Non-pigmented ciliary epithelial cell (primary cell): ENCODE measurements at regions not wholly inside any gene's neighbourhood (a gene's known extent, or its start where the extent isn't known, plus 50 kb on each side); places are given as distances from the start of the nearest gene placed in this dataset.

Experiments used
- DNase-seq: peaks from one replicate; pipeline ENCODE4 v3.0.0-alpha.2; 2010; ENCODE audit warnings: low read depth

GRCh38 chr16:72324578-72324977, 152.6 kb upstream of the PMFBP1 start:
- DNase-seq = no peak

DNA sequence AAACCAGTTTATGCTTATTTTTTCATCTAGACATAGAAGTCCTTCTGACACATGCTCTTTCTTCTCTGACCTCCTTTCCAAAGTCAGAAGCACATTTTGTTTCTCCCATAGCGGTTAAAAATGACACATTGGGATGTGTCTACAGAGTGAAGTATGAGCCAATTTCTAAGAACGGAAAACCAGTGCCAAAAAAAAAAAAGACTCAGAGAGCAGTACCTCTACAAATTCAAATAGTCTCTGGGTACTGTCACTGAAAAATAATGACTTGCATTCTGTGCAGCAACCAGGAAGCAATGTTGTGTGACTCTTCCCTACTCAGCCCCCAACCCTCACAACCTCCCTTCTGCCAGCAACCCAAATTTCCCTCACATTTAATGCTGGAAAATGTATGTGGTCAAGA, 145.5 kb upstream of the PMFBP1 start:
- DNase-seq = no peak

- DNase-seq = no peak
Measured at GRCh38 chr16:72313903-72314302, 141.9 kb upstream of the PMFBP1 start.

DNA sequence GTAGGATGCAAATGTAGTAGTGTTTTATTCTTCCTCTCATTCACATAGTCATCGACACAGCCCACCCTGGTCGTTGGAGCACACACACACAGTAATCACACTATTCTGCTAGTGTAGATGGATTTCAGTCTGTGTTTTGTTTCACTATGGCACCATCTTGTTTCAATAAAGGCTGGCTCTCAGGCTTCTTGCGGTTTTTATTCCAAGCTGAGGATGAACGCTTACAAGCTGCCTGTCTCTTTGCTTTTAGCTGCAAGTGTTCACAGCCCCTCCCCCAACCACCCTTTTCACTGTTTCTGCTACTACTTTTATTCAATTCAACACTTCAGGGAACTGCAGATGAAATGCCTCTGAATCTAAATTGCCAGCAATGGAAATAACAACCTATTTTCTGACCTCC, 140.9 kb upstream of the PMFBP1 start:
- no peak for DNase-seq

DNA sequence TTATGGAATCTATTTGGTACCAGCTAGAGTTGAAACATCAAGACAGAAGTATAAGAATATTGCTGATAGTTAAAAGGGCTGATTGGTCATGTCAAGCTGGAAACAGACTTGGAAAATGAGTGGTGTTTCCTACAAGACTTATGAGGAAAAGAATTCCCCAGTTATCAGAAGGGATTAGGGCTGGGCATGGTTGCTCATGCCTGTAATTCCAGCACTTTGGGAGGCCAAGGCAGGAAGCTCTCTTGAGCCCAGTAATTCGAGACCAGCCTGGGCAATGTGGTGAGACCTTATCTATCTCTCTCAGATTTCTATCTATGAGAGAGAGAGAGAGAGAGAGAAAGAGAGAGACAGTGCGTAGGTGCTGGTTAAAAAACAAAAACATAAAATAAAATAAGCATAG, 139.5 kb upstream of the PMFBP1 start:
- peak; percentile 32 for DNase-seq

GRCh38 chr16:72309001-72309400, 137.0 kb upstream of the PMFBP1 start:
- no peak for DNase-seq

GRCh38 chr16:72308396-72308795, 136.4 kb upstream of the PMFBP1 start:
- DNase-seq = no peak

GRCh38 chr16:72302332-72302731, 130.4 kb upstream of the PMFBP1 start:
- DNase-seq = no peak

GRCh38 chr16:72301523-72302236, 129.7 kb upstream of the PMFBP1 start:
- DNase-seq = no peak

GRCh38 chr16:72300892-72301291, 128.9 kb upstream of the PMFBP1 start:
- no peak for DNase-seq

- DNase-seq = no peak
Measured at GRCh38 chr16:72299684-72300243, 127.8 kb upstream of the PMFBP1 start.

DNA sequence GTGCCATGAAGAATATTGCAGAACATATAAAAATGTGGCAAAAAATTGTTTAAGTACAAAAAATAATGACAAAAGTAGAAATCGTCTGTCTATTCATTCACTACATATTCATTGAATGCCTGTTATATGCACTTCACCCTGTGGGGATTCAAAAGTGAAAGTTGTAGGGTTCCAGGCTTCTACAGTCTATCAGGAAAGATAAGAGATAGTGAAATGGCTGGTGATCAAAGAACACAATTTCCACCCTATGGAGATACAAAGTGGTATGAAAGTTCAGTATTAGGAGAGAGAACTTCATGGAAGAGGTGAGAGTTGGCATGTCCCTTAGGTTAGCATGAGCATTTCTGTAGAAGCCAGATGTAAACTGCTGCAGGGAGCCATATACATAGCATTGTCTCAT, 127.0 kb upstream of the PMFBP1 start:
- no peak for DNase-seq

DNA sequence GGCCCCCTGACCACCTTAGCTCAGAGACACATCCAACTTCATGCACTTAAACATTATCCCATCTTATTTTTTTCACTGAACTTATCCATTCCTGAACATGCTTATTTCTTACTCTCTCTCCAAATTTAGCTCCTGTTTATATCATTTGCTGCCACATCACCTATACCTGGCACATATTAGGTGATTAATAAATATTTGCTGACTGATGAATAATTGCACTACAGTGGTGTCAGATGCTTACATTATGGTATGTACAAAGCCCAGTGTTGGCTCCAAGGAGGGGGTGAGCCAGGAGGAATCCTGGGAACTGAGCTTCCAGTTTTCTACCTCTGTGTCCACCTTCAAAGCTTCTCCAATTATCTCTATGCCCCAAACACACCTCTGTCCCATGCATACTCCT, 124.0 kb upstream of the PMFBP1 start:
- DNase-seq = no peak

GRCh38 chr16:72291531-72291981, 119.6 kb upstream of the PMFBP1 start:
- peak; percentile 94 for DNase-seq

- DNase-seq = no peak
Measured at GRCh38 chr16:72291121-72291520, 119.2 kb upstream of the PMFBP1 start.

DNA sequence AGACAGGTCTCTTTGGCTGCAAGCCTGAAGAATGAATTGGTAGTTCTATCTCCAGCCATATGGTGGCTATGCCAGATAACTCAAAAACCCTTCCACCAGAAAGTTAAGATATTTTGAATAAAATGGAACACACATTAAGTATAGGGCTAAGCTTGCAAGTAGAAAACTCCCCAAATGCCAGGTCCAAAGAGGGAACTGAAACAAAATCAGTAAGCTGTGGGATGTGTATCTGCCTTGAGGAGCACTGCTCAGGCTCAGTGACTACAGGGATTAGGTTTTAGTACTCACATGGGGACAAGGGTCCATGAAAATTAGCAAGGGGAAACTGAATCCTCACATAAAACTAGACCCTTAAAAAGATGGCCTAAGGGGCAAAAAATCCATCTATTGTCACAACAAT, 115.7 kb upstream of the PMFBP1 start:
- no peak for DNase-seq

DNA sequence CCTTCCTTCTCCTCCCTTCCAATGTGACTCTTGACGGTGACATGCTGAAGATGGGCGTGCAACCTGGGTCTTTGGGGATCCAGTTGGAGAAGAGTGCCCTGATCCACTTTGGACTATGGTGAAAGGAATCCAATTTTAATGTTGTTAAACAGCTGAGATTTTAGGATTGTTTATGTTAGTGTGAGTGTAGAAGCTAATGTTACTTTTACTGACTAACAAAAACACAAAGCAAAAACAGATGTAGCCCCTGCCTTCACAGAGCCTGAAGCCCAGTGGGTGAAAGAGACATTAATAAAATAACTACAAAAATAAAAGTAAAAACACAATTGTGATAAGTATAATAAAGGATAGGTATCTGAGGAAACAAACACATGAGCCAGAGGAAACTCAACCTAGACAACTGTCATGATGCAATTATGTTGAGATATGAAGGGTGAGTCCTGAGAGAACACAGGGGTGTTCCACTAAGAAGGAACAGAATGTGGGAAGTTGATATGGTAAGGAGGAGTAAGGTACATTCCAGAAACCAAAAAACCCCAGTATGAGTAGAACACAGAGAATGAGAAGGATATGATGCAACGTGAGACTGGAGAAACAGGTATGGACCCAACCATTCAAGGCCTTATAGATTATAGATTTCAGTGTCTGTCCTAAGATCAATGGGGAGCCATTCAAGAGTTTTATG, 115.1 kb upstream of the PMFBP1 start:
- no peak for DNase-seq

- DNase-seq = no peak
Measured at GRCh38 chr16:72285728-72286127, 113.8 kb upstream of the PMFBP1 start.

DNA sequence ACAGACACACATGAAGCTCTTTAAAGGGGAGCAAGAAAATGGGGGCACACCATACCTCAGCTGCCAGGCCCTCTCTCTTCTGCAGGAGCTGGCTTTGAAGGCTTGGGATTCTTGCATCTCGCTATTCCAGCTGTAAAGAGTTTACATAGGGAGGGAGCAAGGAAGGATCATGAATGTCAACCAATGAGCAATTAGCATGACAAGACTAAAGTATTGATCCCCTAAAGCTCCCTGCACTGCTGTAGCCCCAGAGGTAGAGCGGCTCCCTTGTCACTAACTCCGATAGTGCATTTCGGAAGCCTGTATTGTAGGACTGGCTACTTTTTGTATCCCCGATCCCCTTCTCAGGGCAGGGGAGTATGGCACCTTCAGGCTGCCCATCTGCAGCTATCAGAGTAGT, 113.4 kb upstream of the PMFBP1 start:
- DNase-seq = no peak

DNA sequence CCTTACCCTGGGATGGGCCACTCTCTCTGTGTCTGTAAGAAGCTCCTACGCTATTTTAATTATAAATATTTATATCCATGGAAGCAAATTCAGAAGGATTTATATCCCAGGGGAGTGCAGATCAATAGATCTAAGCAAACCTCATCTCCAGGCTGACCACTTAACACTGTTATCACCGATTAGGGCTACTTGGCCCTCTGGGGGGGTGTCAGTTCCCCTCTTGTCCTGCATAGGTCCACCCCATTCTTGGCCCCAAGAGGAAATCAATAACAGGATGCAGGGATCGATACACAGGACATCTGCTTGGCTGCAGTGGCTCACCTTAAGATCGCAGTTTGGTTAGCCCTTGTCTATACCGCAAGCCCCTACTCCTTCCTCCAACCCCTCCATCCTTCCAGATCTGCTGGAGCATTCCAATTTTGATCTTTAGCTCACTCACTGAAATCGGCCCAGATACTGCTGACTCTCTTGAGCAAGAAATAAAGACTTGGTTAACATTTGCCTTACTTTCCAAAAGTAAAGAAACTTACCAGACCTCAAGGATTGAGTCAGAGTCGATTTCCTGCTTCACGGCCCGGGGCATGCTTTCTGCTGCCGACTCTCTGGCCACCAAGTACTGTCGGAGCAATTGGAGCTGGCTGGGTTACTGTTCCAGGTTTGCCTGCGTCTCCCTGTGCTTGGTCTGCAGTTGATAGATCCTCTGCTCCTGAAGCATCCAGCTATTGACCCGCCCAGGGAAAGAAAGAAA, 112.3 kb upstream of the PMFBP1 start:
- no peak for DNase-seq

GRCh38 chr16:72282362-72282761, 110.4 kb upstream of the PMFBP1 start:
- DNase-seq = no peak

GRCh38 chr16:72278301-72278700, 106.3 kb upstream of the PMFBP1 start:
- DNase-seq = no peak

- DNase-seq = no peak
Measured at GRCh38 chr16:72277749-72278148, 105.8 kb upstream of the PMFBP1 start.
